ENCODE measurements at regions not wholly inside any gene's neighbourhood (a gene's known extent, or its start where the extent isn't known, plus 50 kb on each side); places are given as distances from the start of the nearest gene placed in this dataset.

GRCh38 chr3:146830231-146830630, 225.1 kb upstream of the PLSCR5 start:
- POLR2A ChIA-PET, result no interaction called here
- no peaks in the 10 kb centered on the region for H3K27me3 ChIP-seq (ENCODE audit: control insufficient read depth, insufficient read depth, low read length)
- CTCF ChIA-PET, result no interaction called here

GRCh38 chr3:146827836-146828235, 222.7 kb upstream of the PLSCR5 start:
- no peak overlapping the region for H3K4me3 ChIP-seq (ENCODE audit: low read depth, low read length)
- CTCF ChIA-PET, result no interaction called here
- no peaks in the 10 kb centered on the region for H3K27me3 ChIP-seq (ENCODE audit: control insufficient read depth, insufficient read depth, low read length)
- no peak for TF ChIP-seq CTCF (IDR thresholded peaks at IDR 0.05; ENCODE audit: insufficient read depth, low read depth, low read length)
- POLR2A ChIA-PET, result interaction anchor here (0.6 kb wide), 1 partner anchor 566 kb away, joined by 4 read pairs; no protein-coding TSS in a partner anchor
- no peak for DNase-seq (ENCODE audit: low read depth)
- no peaks in the 10 kb centered on the region for H3K36me3 ChIP-seq (ENCODE audit: control insufficient read depth, insufficient read depth, low read length)

More at GRCh38 chr3:146830231-146830630, 225.1 kb upstream of the PLSCR5 start:
- no peak for TF ChIP-seq CTCF (IDR thresholded peaks at IDR 0.05; ENCODE audit: insufficient read depth, low read depth, low read length)
- no peak overlapping the region for H3K4me3 ChIP-seq (ENCODE audit: low read depth, low read length)
- no peak for DNase-seq (ENCODE audit: low read depth)
- no peaks in the 10 kb centered on the region for H3K36me3 ChIP-seq (ENCODE audit: control insufficient read depth, insufficient read depth, low read length)

GRCh38 chr3:146823622-146824021, 218.5 kb upstream of the PLSCR5 start:
- no peak for TF ChIP-seq CTCF (IDR thresholded peaks at IDR 0.05; ENCODE audit: insufficient read depth, low read depth, low read length)
- H3K27me3 ChIP-seq (ENCODE audit: control insufficient read depth, insufficient read depth, low read length), result no peaks in the 10 kb centered on the region
- H3K4me3 ChIP-seq (ENCODE audit: low read depth, low read length), result no peak overlapping the region
- no peak for DNase-seq (ENCODE audit: low read depth)
- ChIA-PET POLR2A (no interaction called here), CTCF (interaction anchor here (0.8 to 2.0 kb wide), 2 partner anchors 76 to 368 kb away, joined by 4 to 8 read pairs; no protein-coding TSS in a partner anchor)
- H3K36me3 ChIP-seq (ENCODE audit: control insufficient read depth, insufficient read depth, low read length), result no peaks in the 10 kb centered on the region

GRCh38 chr3:146818866-146819265, 213.7 kb upstream of the PLSCR5 start:
- ChIA-PET POLR2A (no interaction called here), CTCF (interaction anchor here (2.7 kb wide), 1 partner anchor 373 kb away, joined by 11 read pairs; no protein-coding TSS in a partner anchor)
- Histone ChIP-seq H3K4me3 (ENCODE audit: low read depth, low read length) (no peak overlapping the region), H3K36me3 (ENCODE audit: control insufficient read depth, insufficient read depth, low read length) (no peaks in the 10 kb centered on the region), H3K27me3 (ENCODE audit: control insufficient read depth, insufficient read depth, low read length) (no peaks in the 10 kb centered on the region)
- DNase-seq (ENCODE audit: low read depth), result no peak
- TF ChIP-seq CTCF (IDR thresholded peaks at IDR 0.05; ENCODE audit: insufficient read depth, low read depth, low read length), result no peak

GRCh38 chr3:146818301-146818700, 213.2 kb upstream of the PLSCR5 start:
- POLR2A ChIA-PET, result no interaction called here
- TF ChIP-seq CTCF (IDR thresholded peaks at IDR 0.05; ENCODE audit: insufficient read depth, low read depth, low read length), result no peak
- Histone ChIP-seq H3K4me3 (ENCODE audit: low read depth, low read length) (no peak overlapping the region), H3K27me3 (ENCODE audit: control insufficient read depth, insufficient read depth, low read length) (no peaks in the 10 kb centered on the region), H3K36me3 (ENCODE audit: control insufficient read depth, insufficient read depth, low read length) (no peaks in the 10 kb centered on the region)
- CTCF ChIA-PET, result interaction anchor here (0.6 to 2.0 kb wide), 6 partner anchors 15 to 1259 kb away, joined by 3 to 22 read pairs (median 3); no protein-coding TSS in a partner anchor
- no peak for DNase-seq (ENCODE audit: low read depth)
